Retinal pigment epithelial cell (primary cell): ENCODE measurements at regions not wholly inside any gene's neighbourhood (a gene's known extent, or its start where the extent isn't known, plus 50 kb on each side); places are given as distances from the start of the nearest gene placed in this dataset.

Experiments
- DNase-seq: peaks from one replicate; pipeline ENCODE4 v3.0.0-alpha.2; 2010; ENCODE audit warnings: low read depth
- H3K4me3 ChIP-seq: 2 replicates; pipeline ENCODE4 v1.5.1; 2011; ENCODE audit warnings: mild to moderate bottlenecking, low read length, control low read depth, moderate library complexity
- CTCF ChIP-seq: conservative IDR thresholded peaks from 2 replicates; pipeline ENCODE4 v1.5.1; 2011; ENCODE audit warnings: low read depth, low read length, control low read depth, inconsistent platforms

- TF ChIP-seq CTCF: no peak
- no peak for DNase-seq
- no peak overlapping the region for H3K4me3 ChIP-seq
These were observed 111.0 kb downstream of the TRIB2 start for GRCh38 chr2:12827721-12828120.

GRCh38 chr2:12828980-12829379 is 112.2 kb downstream of the TRIB2 start:
- no peak overlapping the region for H3K4me3 ChIP-seq
- no peak for TF ChIP-seq CTCF

GRCh38 chr2:12831016-12831415 is 114.3 kb downstream of the TRIB2 start:
- no peak for TF ChIP-seq CTCF
- DNase-seq: no peak
- H3K4me3 ChIP-seq: no peak overlapping the region

More at GRCh38 chr2:12828980-12829379, 112.2 kb downstream of the TRIB2 start:
- no peak for DNase-seq

- DNase-seq: no peak
- H3K4me3 ChIP-seq: no peak overlapping the region
- TF ChIP-seq CTCF: no peak
These were observed 117.5 kb downstream of the TRIB2 start for GRCh38 chr2:12834239-12834638.

- DNase-seq: no peak
- TF ChIP-seq CTCF: no peak
- no peak overlapping the region for H3K4me3 ChIP-seq
These were observed 119.0 kb downstream of the TRIB2 start for GRCh38 chr2:12835733-12836132.

- no peak for TF ChIP-seq CTCF
- no peak overlapping the region for H3K4me3 ChIP-seq
- DNase-seq: no peak
These were observed 122.6 kb downstream of the TRIB2 start for GRCh38 chr2:12839339-12839738.

- DNase-seq: no peak
- no peak for TF ChIP-seq CTCF
These were observed 124.3 kb downstream of the TRIB2 start for GRCh38 chr2:12841021-12841420.

More at GRCh38 chr2:12841021-12841420, 124.3 kb downstream of the TRIB2 start:
- no peak overlapping the region for H3K4me3 ChIP-seq
